ENCODE measurements at regions not wholly inside any gene's neighbourhood (a gene's known extent, or its start where the extent isn't known, plus 50 kb on each side); places are given as distances from the start of the nearest gene placed in this dataset.

GRCh38 chr1:187157115-187157514 is 328.4 kb downstream of the PLA2G4A start:
- no peak for TF ChIP-seq CTCF (IDR thresholded peaks at IDR 0.05; ENCODE audit: low read depth, low read length)
- TF ChIP-seq EZH2phosphoT487 (IDR thresholded peaks at IDR 0.05; ENCODE audit: low read depth) = no peak

Measured in OCI-LY3 (cell line).